Right lung (tissue), 2 donors: ENCODE measurements at regions not wholly inside any gene's neighbourhood (a gene's known extent, or its start where the extent isn't known, plus 50 kb on each side); places are given as distances from the start of the nearest gene placed in this dataset.
"Not testable (repeated sequence)": the region's sequence is repeated elsewhere in the genome, so short reads cannot be mapped to it uniquely, and the experiment has no call there.

Experiments
- DNase-seq, 2 donors: peaks; one replicate each; pipeline ENCODE4 v3.0.0-alpha.2; 2013

GRCh38 chr4:114444211-114444610 is 154.4 kb upstream of the UGT8 start:
- DNase-seq = no peak

GRCh38 chr4:114447963-114448516 is 150.6 kb upstream of the UGT8 start:
- DNase-seq = not testable (repeated sequence)

GRCh38 chr4:114458728-114459127 is 139.9 kb upstream of the UGT8 start:
- no peak for DNase-seq

GRCh38 chr4:114464726-114465272 is 133.8 kb upstream of the UGT8 start:
- DNase-seq = no peak

GRCh38 chr4:114465766-114466165 is 132.8 kb upstream of the UGT8 start:
- DNase-seq = no peak

- DNase-seq = no peak
Observed at GRCh38 chr4:114466299-114466698, 132.3 kb upstream of the UGT8 start.

GRCh38 chr4:114472269-114473032 is 126.2 kb upstream of the UGT8 start:
- DNase-seq = no peak

- DNase-seq = no peak
Observed at GRCh38 chr4:114474188-114474800, 124.3 kb upstream of the UGT8 start.

- no peak for DNase-seq
Observed at GRCh38 chr4:114476310-114476709, 122.3 kb upstream of the UGT8 start.

GRCh38 chr4:114479595-114479994 is 119.0 kb upstream of the UGT8 start:
- DNase-seq = no peak

GRCh38 chr4:114481856-114482255 is 116.8 kb upstream of the UGT8 start:
- DNase-seq = no peak

- DNase-seq = no peak
Observed at GRCh38 chr4:114487101-114487500, 111.5 kb upstream of the UGT8 start.

GRCh38 chr4:114488301-114488982 is 110.2 kb upstream of the UGT8 start:
- no peak for DNase-seq

GRCh38 chr4:114494246-114494803 is 104.3 kb upstream of the UGT8 start:
- DNase-seq = no peak

- DNase-seq = no peak
Observed at GRCh38 chr4:114495471-114495928, 103.1 kb upstream of the UGT8 start.

GRCh38 chr4:114497116-114497515 is 101.5 kb upstream of the UGT8 start:
- DNase-seq = no peak

GRCh38 chr4:114509340-114509739 is 89.3 kb upstream of the UGT8 start:
- DNase-seq = no peak

GRCh38 chr4:114512595-114513295 is 85.9 kb upstream of the UGT8 start:
- no peak for DNase-seq

GRCh38 chr4:114519368-114519767 is 79.2 kb upstream of the UGT8 start:
- peak in 1 of 2 donors; percentile 10 for DNase-seq

GRCh38 chr4:114527170-114527569 is 71.4 kb upstream of the UGT8 start:
- no peak for DNase-seq

- no peak for DNase-seq
Observed at GRCh38 chr4:114527637-114528036, 71.0 kb upstream of the UGT8 start.
